ENCODE measurements at regions not wholly inside any gene's neighbourhood (a gene's known extent, or its start where the extent isn't known, plus 50 kb on each side); places are given as distances from the start of the nearest gene placed in this dataset.

DNA sequence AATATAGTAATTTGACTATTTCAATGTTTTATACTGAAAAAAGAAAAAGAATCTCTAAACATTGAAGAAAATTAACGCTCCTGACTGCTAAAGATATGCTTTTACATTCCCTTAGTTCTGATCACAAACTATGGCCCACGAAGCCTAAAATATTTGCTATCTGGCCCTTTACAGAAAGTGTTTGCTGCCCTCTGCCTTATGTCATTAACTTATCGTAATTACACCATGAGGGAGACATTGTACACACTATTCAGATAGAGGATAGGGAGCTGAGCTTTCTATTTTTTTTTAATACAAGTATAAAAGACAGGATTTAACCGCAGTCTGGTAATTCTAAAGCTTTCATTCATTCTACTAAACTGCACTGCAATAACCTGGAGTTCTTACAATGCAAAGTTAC lies 393.1 kb upstream of the DCC start:
- Histone ChIP-seq H3K4me1 (ENCODE audit: insufficient read depth, low read length, poor library complexity, severe bottlenecking) (no peaks in the 10 kb centered on the region), H3K9me3 (ENCODE audit: low read depth, low read length, poor library complexity, severe bottlenecking) (no peaks in the 10 kb centered on the region), H3K4me3 (ENCODE audit: low read depth, low read length, poor library complexity, severe bottlenecking) (no peak overlapping the region), H3K27ac (ENCODE audit: low read depth, low read length, poor library complexity, severe bottlenecking) (no peak overlapping the region), H3K27me3 (replicated peaks; ENCODE audit: insufficient read depth, low read depth, low read length, poor library complexity) (no peaks in the 10 kb centered on the region), H3K36me3 (ENCODE audit: insufficient read depth, low read length, poor library complexity, severe bottlenecking) (no peaks in the 10 kb centered on the region)
- intact Hi-C loops (cut with micrococcal nuclease; ENCODE audit: unreplicated experiment): loop anchor here (5.0 kb wide), 1 partner anchor 280 kb away; no protein-coding TSS in a partner anchor
- TF ChIP-seq EZH2 (IDR thresholded peaks at IDR 0.05; ENCODE audit: borderline replicate concordance, low read depth, low read length, poor library complexity, severe bottlenecking): no peak
- TF ChIP-seq, protein P1, sequence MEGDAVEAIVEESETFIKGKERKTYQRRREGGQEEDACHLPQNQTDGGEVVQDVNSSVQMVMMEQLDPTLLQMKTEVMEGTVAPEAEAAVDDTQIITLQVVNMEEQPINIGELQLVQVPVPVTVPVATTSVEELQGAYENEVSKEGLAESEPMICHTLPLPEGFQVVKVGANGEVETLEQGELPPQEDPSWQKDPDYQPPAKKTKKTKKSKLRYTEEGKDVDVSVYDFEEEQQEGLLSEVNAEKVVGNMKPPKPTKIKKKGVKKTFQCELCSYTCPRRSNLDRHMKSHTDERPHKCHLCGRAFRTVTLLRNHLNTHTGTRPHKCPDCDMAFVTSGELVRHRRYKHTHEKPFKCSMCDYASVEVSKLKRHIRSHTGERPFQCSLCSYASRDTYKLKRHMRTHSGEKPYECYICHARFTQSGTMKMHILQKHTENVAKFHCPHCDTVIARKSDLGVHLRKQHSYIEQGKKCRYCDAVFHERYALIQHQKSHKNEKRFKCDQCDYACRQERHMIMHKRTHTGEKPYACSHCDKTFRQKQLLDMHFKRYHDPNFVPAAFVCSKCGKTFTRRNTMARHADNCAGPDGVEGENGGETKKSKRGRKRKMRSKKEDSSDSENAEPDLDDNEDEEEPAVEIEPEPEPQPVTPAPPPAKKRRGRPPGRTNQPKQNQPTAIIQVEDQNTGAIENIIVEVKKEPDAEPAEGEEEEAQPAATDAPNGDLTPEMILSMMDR (conservative IDR thresholded peaks at IDR 0.05; ENCODE audit: low read depth, low read length): no peak
- DNase-seq (ENCODE audit: low spot score): no peak
- CTCF ChIA-PET: interaction anchor here (0.5 to 0.7 kb wide), 2 partner anchors 342 to 441 kb away, joined by 3 read pairs; no protein-coding TSS in a partner anchor
- POLR2A ChIA-PET (ENCODE audit: low non-redundant PET): no interaction called here
- no TSS peak for BruUV-seq (replicated peaks)

DNA sequence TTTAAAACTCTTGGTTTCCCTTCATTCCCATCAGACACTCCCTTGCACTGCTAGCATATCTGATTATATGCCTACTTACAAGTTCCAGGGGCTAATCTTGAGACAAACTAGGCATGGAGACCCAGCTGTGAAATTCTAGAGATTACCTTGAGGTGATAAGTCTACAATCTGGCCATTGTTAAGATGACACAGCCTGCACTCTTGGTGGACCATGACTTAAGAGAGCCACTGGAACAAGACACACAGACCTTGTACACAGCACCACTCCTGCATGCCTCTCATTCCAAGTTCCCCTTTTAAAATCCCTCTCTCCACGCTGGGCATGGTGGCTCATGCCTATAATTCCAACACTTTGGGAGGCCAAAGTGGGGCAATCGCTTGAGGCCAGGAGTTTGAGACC lies 387.2 kb upstream of the DCC start:
- POLR2A ChIA-PET (ENCODE audit: low non-redundant PET): no interaction called here
- no peak for DNase-seq (ENCODE audit: low spot score)
- TF ChIP-seq, protein P1 (conservative IDR thresholded peaks at IDR 0.05; ENCODE audit: low read depth, low read length): no peak
- no peak for TF ChIP-seq EZH2 (IDR thresholded peaks at IDR 0.05; ENCODE audit: borderline replicate concordance, low read depth, low read length, poor library complexity, severe bottlenecking)
- intact Hi-C loops (cut with micrococcal nuclease; ENCODE audit: unreplicated experiment): no loop called here
- Histone ChIP-seq H3K36me3 (ENCODE audit: insufficient read depth, low read length, poor library complexity, severe bottlenecking) (no peaks in the 10 kb centered on the region), H3K27me3 (replicated peaks; ENCODE audit: insufficient read depth, low read depth, low read length, poor library complexity) (no peaks in the 10 kb centered on the region), H3K4me3 (ENCODE audit: low read depth, low read length, poor library complexity, severe bottlenecking) (no peak overlapping the region), H3K4me1 (ENCODE audit: insufficient read depth, low read length, poor library complexity, severe bottlenecking) (no peaks in the 10 kb centered on the region), H3K27ac (ENCODE audit: low read depth, low read length, poor library complexity, severe bottlenecking) (no peak overlapping the region), H3K9me3 (ENCODE audit: low read depth, low read length, poor library complexity, severe bottlenecking) (no peaks in the 10 kb centered on the region)
- CTCF ChIA-PET: no interaction called here
- no TSS peak for BruUV-seq (replicated peaks)

DNA sequence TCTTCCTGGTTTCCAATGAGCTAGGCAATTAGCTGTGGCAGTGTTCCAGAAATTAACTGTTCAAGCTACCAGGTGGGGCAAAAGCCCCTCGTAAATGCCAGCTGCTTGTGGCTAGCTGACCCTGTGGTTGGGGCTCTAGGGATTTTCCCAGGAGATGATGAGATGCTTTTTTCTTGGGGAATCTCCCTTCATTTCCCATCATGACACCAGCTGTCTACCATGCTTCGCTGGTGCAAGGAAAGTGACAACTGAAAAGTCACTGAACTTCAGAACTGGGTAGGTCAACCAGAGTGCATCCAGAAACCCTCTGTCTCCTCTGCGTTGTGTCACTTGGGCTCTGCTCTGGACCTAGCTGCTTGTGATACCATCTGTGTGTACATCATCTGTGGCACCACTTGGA lies 386.5 kb upstream of the DCC start:
- ChIA-PET POLR2A (ENCODE audit: low non-redundant PET) (no interaction called here), CTCF (no interaction called here)
- no TSS peak for BruUV-seq (replicated peaks)

More for the DNA sequence above, 386.5 kb upstream of the DCC start:
- TF ChIP-seq, protein P1 (conservative IDR thresholded peaks at IDR 0.05; ENCODE audit: low read depth, low read length): no peak
- no peak for TF ChIP-seq EZH2 (IDR thresholded peaks at IDR 0.05; ENCODE audit: borderline replicate concordance, low read depth, low read length, poor library complexity, severe bottlenecking)
- no peak for DNase-seq (ENCODE audit: low spot score)
- Histone ChIP-seq H3K9me3 (ENCODE audit: low read depth, low read length, poor library complexity, severe bottlenecking) (no peaks in the 10 kb centered on the region), H3K4me1 (ENCODE audit: insufficient read depth, low read length, poor library complexity, severe bottlenecking) (no peaks in the 10 kb centered on the region), H3K36me3 (ENCODE audit: insufficient read depth, low read length, poor library complexity, severe bottlenecking) (no peaks in the 10 kb centered on the region), H3K4me3 (ENCODE audit: low read depth, low read length, poor library complexity, severe bottlenecking) (no peak overlapping the region), H3K27ac (ENCODE audit: low read depth, low read length, poor library complexity, severe bottlenecking) (no peak overlapping the region), H3K27me3 (replicated peaks; ENCODE audit: insufficient read depth, low read depth, low read length, poor library complexity) (no peaks in the 10 kb centered on the region)
- intact Hi-C loops (cut with micrococcal nuclease; ENCODE audit: unreplicated experiment): no loop called here

Data from A673 (cell line).